ENCODE measurements at regions not wholly inside any gene's neighbourhood (a gene's known extent, or its start where the extent isn't known, plus 50 kb on each side); places are given as distances from the start of the nearest gene placed in this dataset.

GRCh38 chr15:38193496-38193895 is 59.1 kb upstream of the SPRED1 start:
- Mint-ChIP-seq H3K4me3 (no peak overlapping the region), H3K36me3 (no peaks in the 10 kb centered on the region), H3K27ac (no peak overlapping the region), H3K4me1 (peaks cover 13% of the 10 kb centered on the region), H3K27me3 (ENCODE audit: low read depth) (no peaks in the 10 kb centered on the region), H3K9me3 (peaks cover 4% of the 10 kb centered on the region)
- no peak for DNase-seq (ENCODE audit: low spot score in 2 of 2, unreplicated experiment in 2 of 2)
- no peak for TF ChIP-seq CTCF (IDR thresholded peaks at IDR 0.05; ENCODE audit: unreplicated experiment)

GRCh38 chr15:38195191-38195901 is 57.3 kb upstream of the SPRED1 start:
- peaks cover 6% of the 10 kb centered on the region for H3K4me1 Mint-ChIP-seq
- H3K27me3 Mint-ChIP-seq (ENCODE audit: low read depth), result no peaks in the 10 kb centered on the region
- H3K9me3 Mint-ChIP-seq, result peaks cover 4% of the 10 kb centered on the region
- no peak overlapping the region for H3K4me3 Mint-ChIP-seq
- no peaks in the 10 kb centered on the region for H3K36me3 Mint-ChIP-seq
- no peak for DNase-seq (ENCODE audit: low spot score in 2 of 2, unreplicated experiment in 2 of 2)
- no peak overlapping the region for H3K27ac Mint-ChIP-seq
- no peak for TF ChIP-seq CTCF (IDR thresholded peaks at IDR 0.05; ENCODE audit: unreplicated experiment)

- Mint-ChIP-seq H3K27ac (no peak overlapping the region), H3K4me1 (peaks cover 7% of the 10 kb centered on the region), H3K27me3 (ENCODE audit: low read depth) (no peaks in the 10 kb centered on the region), H3K36me3 (no peaks in the 10 kb centered on the region), H3K9me3 (peaks cover 4% of the 10 kb centered on the region), H3K4me3 (no peak overlapping the region)
- TF ChIP-seq CTCF (IDR thresholded peaks at IDR 0.05; ENCODE audit: unreplicated experiment), result no peak
- no peak for DNase-seq (ENCODE audit: low spot score in 2 of 2, unreplicated experiment in 2 of 2)
These were observed 56.6 kb upstream of the SPRED1 start for GRCh38 chr15:38196076-38196475.

GRCh38 chr15:38197553-38197952 is 55.1 kb upstream of the SPRED1 start:
- DNase-seq (ENCODE audit: low spot score in 2 of 2, unreplicated experiment in 2 of 2), result no peak
- Mint-ChIP-seq H3K4me1 (peaks cover 16% of the 10 kb centered on the region), H3K36me3 (no peaks in the 10 kb centered on the region), H3K4me3 (no peak overlapping the region), H3K27ac (no peak overlapping the region), H3K9me3 (peaks cover 4% of the 10 kb centered on the region), H3K27me3 (ENCODE audit: low read depth) (no peaks in the 10 kb centered on the region)
- TF ChIP-seq CTCF (IDR thresholded peaks at IDR 0.05; ENCODE audit: unreplicated experiment), result no peak

GRCh38 chr15:38201714-38202113 is 50.9 kb upstream of the SPRED1 start:
- Mint-ChIP-seq H3K9me3 (peaks cover 8% of the 10 kb centered on the region), H3K27me3 (ENCODE audit: low read depth) (no peaks in the 10 kb centered on the region), H3K4me1 (peaks cover 28% of the 10 kb centered on the region), H3K27ac (peak overlapping the region; percentile 10), H3K4me3 (no peak overlapping the region), H3K36me3 (no peaks in the 10 kb centered on the region)
- no peak for TF ChIP-seq CTCF (IDR thresholded peaks at IDR 0.05; ENCODE audit: unreplicated experiment)
- DNase-seq (ENCODE audit: low spot score in 2 of 2, unreplicated experiment in 2 of 2), result no peak

Data from mesothelial cell of epicardium (in vitro differentiated cells).